Tibial artery (tissue), 4 donors: ENCODE measurements at regions not wholly inside any gene's neighbourhood (a gene's known extent, or its start where the extent isn't known, plus 50 kb on each side); places are given as distances from the start of the nearest gene placed in this dataset.

ENCODE experiments used
- DNase-seq, 2 donors: peaks; one replicate each; pipeline ENCODE4 v3.0.0-alpha.2; 2019
- H3K27ac ChIP-seq, 2 donors: fragments of 200-600 bp; sonication (generic) in 1 of 2; 1 replicate in 1 of 2; 2 replicates in 1 of 2; pipeline ENCODE4 v1.5.1; 2018 to 2019; ENCODE audit warnings: mild to moderate bottlenecking in 1 of 2
- H3K27me3 ChIP-seq, 2 donors: fragments of 200-600 bp; sonication (generic) in 1 of 2; one replicate each; pipeline versions ENCODE4 v1.5.1 to v1.6.0; 2016 to 2019
- H3K36me3 ChIP-seq, 3 donors: fragments of 200-600 bp; sonication (generic) in 2 of 3; one replicate each; pipeline ENCODE4 v1.5.1; 2016 to 2019; ENCODE audit warnings: mild to moderate bottlenecking in 2 of 3
- H3K4me1 ChIP-seq, 4 donors: fragments of 200-600 bp; sonication (generic) in 2 of 4; 1 replicate in 3 of 4; 2 replicates in 1 of 4; pipeline ENCODE4 v1.5.1; 2016 to 2019
- H3K4me3 ChIP-seq, 2 donors: fragments of 200-600 bp; sonication (generic) in 1 of 2; 1 replicate in 1 of 2; 2 replicates in 1 of 2; pipeline ENCODE4 v1.5.1; 2018 to 2019; ENCODE audit warnings: mild to moderate bottlenecking in 2 of 2
- H3K9me3 ChIP-seq, 3 donors: fragments of 200-600 bp; sonication (generic) in 1 of 3; one replicate each; pipeline ENCODE4 v1.5.1; 2016 to 2019
- intact Hi-C: fragments of 100-400 bp; cut with DNase I; formaldehyde crosslinking; loops from one replicate; pipeline ENCODE4 v1.15.0; 2023; ENCODE audit warnings: low total_unique reads
- TF ChIP-seq, protein P1 (sequence below), 2 experiments: fragments of 200-600 bp in 1 of 2; fragments of 450-650 bp in 1 of 2; IDR thresholded peaks; one replicate each; pipeline ENCODE4 v1.5.1; 2017 to 2019; ENCODE audit warnings: antibody characterized with exemption in 2 of 2, mild to moderate bottlenecking in 1 of 2, moderate library complexity in 1 of 2

DNA sequence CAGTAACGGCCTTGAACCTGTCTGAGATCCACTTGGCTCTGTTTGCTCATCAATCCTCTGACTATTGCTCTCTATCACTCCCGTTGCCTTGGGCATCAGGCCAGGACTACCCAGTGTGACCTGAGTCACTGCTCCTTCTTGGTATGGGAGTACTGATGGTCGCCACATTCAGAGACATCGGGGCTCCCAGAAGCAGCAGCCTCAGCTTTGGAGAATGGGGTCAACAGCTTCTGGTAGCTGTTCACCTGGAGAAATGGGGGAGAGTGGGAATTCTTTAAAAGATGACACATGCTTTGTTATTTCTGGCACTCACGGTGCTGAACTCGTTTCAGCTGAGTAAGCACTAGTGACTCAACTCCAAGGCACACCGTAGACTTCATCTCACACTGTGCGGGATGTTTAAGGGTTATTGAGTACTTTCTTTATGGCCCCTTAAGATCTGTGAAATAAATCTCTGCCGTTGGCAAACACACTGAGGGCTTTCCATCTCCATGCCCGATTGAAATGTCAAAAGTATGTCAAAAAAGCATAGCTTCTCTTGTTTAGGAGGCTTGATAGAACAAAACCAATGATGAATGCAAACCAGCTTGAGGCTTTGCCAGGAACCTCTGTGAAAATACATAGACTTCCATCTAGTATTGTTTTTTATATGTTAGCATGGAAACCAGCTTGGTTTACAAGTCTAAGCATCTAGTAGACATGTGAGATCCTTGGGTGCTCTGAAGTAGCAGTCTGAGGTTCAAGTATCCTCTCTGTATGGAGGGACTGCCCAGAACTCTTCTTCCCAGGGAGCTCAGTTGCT, 333.1 kb downstream of the CXCL12 start:
- Histone ChIP-seq H3K36me3 (no peaks in the 10 kb centered on the region), H3K4me1 (peaks cover 0 to 34% (median 12%) of the 10 kb centered on the region in 4 donors), H3K9me3 (no peaks in the 10 kb centered on the region), H3K27me3 (no peaks in the 10 kb centered on the region), H3K4me3 (no peak overlapping the region), H3K27ac (no peak overlapping the region)
- DNase-seq: no peak
- intact Hi-C loops: loop anchor here (10.0 kb wide), 1 partner anchor 333 kb away; the partner anchor contains the start of gene CXCL12
- TF ChIP-seq, protein P1, sequence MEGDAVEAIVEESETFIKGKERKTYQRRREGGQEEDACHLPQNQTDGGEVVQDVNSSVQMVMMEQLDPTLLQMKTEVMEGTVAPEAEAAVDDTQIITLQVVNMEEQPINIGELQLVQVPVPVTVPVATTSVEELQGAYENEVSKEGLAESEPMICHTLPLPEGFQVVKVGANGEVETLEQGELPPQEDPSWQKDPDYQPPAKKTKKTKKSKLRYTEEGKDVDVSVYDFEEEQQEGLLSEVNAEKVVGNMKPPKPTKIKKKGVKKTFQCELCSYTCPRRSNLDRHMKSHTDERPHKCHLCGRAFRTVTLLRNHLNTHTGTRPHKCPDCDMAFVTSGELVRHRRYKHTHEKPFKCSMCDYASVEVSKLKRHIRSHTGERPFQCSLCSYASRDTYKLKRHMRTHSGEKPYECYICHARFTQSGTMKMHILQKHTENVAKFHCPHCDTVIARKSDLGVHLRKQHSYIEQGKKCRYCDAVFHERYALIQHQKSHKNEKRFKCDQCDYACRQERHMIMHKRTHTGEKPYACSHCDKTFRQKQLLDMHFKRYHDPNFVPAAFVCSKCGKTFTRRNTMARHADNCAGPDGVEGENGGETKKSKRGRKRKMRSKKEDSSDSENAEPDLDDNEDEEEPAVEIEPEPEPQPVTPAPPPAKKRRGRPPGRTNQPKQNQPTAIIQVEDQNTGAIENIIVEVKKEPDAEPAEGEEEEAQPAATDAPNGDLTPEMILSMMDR (IDR thresholded peaks at IDR 0.05): no peak

- TF ChIP-seq, protein P1 (IDR thresholded peaks at IDR 0.05): no peak
- Histone ChIP-seq H3K4me3 (no peak overlapping the region), H3K27me3 (no peaks in the 10 kb centered on the region), H3K27ac (no peak overlapping the region), H3K9me3 (no peaks in the 10 kb centered on the region), H3K4me1 (peaks cover 0 to 41% (median 18%) of the 10 kb centered on the region in 4 donors), H3K36me3 (no peaks in the 10 kb centered on the region)
- DNase-seq: no peak
- intact Hi-C loops: loop anchor here (10.0 kb wide), 1 partner anchor 334 kb away; the partner anchor contains the start of gene CXCL12
Observed at GRCh38 chr10:44051091-44051490, 333.8 kb downstream of the CXCL12 start.

- TF ChIP-seq, protein P1 (IDR thresholded peaks at IDR 0.05): no peak
- Histone ChIP-seq H3K27me3 (no peaks in the 10 kb centered on the region), H3K36me3 (no peaks in the 10 kb centered on the region), H3K4me1 (peaks cover 0 to 45% (median 20%) of the 10 kb centered on the region in 4 donors), H3K27ac (no peak overlapping the region), H3K9me3 (no peaks in the 10 kb centered on the region), H3K4me3 (no peak overlapping the region)
- intact Hi-C loops: loop anchor here (10.0 kb wide), 2 partner anchors 335 to 355 kb away; partner anchors contain the start of gene CXCL12
- no peak for DNase-seq
Observed at GRCh38 chr10:44049301-44050015, 335.4 kb downstream of the CXCL12 start.

DNA sequence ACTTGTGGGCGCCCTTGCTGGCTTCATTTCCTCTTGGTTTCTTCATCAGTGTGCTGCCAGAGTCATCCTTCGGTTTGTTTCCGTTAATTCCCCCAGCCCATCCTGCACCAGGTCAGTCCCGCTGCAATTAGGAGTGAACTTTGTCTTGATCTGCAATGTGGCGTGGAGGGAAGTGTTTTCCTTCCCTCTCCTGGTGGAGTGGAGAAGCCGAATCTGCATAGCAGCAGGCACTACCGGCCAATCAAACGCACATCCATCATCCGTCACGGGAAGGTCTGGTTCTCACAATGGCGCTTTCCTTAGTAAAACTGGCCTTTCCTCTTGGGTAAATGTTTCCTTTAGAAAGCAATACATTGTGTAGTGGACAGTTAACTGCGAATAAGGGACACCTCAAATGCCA, 337.5 kb downstream of the CXCL12 start:
- H3K9me3 ChIP-seq: no peaks in the 10 kb centered on the region
- no peaks in the 10 kb centered on the region for H3K27me3 ChIP-seq
- intact Hi-C loops: loop anchor here (10.0 kb wide), 1 partner anchor 353 kb away; no protein-coding TSS in a partner anchor
- H3K4me1 ChIP-seq: peaks cover 0 to 26% (median 13%) of the 10 kb centered on the region in 4 donors
- H3K36me3 ChIP-seq: no peaks in the 10 kb centered on the region
- TF ChIP-seq, protein P1 (IDR thresholded peaks at IDR 0.05): no peak
- no peak overlapping the region for H3K27ac ChIP-seq
- no peak for DNase-seq
- H3K4me3 ChIP-seq: no peak overlapping the region

DNA sequence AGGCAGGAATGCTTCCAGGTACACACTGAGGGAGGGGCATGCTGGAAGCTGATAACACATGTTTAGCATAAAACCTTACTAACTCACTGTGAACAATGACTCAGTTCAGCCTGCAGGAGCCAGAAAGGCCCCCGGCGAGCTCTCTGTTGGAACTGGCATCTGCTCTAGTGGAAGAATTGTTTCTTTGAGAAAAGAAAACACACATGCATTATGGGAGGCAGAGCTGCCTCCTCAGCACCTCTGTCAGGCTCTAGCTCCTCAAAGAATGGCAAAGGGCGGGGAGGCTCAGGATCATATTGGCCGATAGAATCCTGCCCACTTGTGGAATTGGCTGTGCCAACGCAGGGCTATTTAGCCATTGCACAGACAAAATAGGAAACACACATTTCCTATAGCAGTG, 338.3 kb downstream of the CXCL12 start:
- Histone ChIP-seq H3K36me3 (no peaks in the 10 kb centered on the region), H3K9me3 (no peaks in the 10 kb centered on the region), H3K27me3 (no peaks in the 10 kb centered on the region), H3K27ac (no peak overlapping the region), H3K4me1 (peaks cover 0 to 19% (median 8%) of the 10 kb centered on the region in 4 donors), H3K4me3 (no peak overlapping the region)
- TF ChIP-seq, protein P1 (IDR thresholded peaks at IDR 0.05): peak; percentile 25 to 36
- intact Hi-C loops: loop anchor here (10.0 kb wide), 1 partner anchor 352 kb away; no protein-coding TSS in a partner anchor
- DNase-seq: no peak
